HepG2 (cell line): ENCODE measurements at regions not wholly inside any gene's neighbourhood (a gene's known extent, or its start where the extent isn't known, plus 50 kb on each side); places are given as distances from the start of the nearest gene placed in this dataset.

ENCODE experiments used
- ATAC-seq: fragments of 200-7000 bp; cut with Tn5 transposase; 3 replicates; pipeline ENCODE4 v1.9.1; 2020; ENCODE audit warnings: mild to moderate bottlenecking, moderate library complexity
- BruUV-seq: library from RNA; stranded (reverse); fragments of 400-500 nt; replicated peaks from 2 replicates; lab custom pipeline; 2021; lab: Mats Ljungman, UMichigan
- CTCF ChIA-PET: fragments of 300-600 bp; formaldehyde crosslinking; extraction: SDS; loops from one replicate; lab custom pipeline; 2021; ENCODE audit warnings: low total read pairs, inconsistent platforms, low intra/inter-chr PET ratio; lab: Yijun Ruan, JAX
- POLR2A ChIA-PET: fragments of 350-600 bp; sonication (Branson Sonifier 250); formaldehyde crosslinking; loops from one replicate; lab custom pipeline; 2020; ENCODE audit warnings: antibody characterized with exemption, inconsistent platforms; lab: Yijun Ruan, JAX
- DNase-seq: peaks from one replicate; pipeline ENCODE4 v3.0.0-alpha.2; 2015; ENCODE audit warnings: low spot score
- FAIRE-seq: peaks from 3 replicates; lab custom pipeline; 2011; peaks lifted over from hg19 to GRCh38; lab: Jason Lieb, UNC
- H2AFZ ChIP-seq: one replicate; pipeline ENCODE4 v1.6.1; 2011; ENCODE audit warnings: low read length, inconsistent platforms
- H3K27ac ChIP-seq: fragments of 300-600 bp; 3 replicates; pipeline ENCODE4 v1.8.0; 2011; ENCODE audit warnings: mixed run types, mild to moderate bottlenecking, mixed read lengths, low read length, inconsistent platforms; ENCODE audit not compliant: insufficient read depth; ENCODE audit errors: extremely low read length
- H3K27me3 ChIP-seq, 2 experiments: fragments of 200-600 bp in 1 of 2; 2 replicates in 1 of 2; 3 replicates in 1 of 2; pipeline versions ENCODE4 v1.6.0 to v1.8.0; 2011; ENCODE audit warnings: low read length in 2 of 2, mild to moderate bottlenecking in 2 of 2, moderate library complexity in 2 of 2, inconsistent platforms in 1 of 2; ENCODE audit not compliant: insufficient read depth in 2 of 2, control insufficient read depth in 1 of 2
- H3K36me3 ChIP-seq, 2 experiments: fragments of 200-600 bp in 1 of 2; replicated peaks in 1 of 2; 2 replicates in 1 of 2; 3 replicates in 1 of 2; pipeline versions ENCODE4 v1.5.1 to v1.8.0; 2011; ENCODE audit warnings: low read length in 2 of 2, inconsistent platforms in 1 of 2; ENCODE audit not compliant: insufficient read depth in 2 of 2, control insufficient read depth in 1 of 2
- H3K4me1 ChIP-seq: 2 replicates; pipeline ENCODE4 v1.5.1; 2012; ENCODE audit warnings: low read length, inconsistent platforms; ENCODE audit not compliant: insufficient read depth
- H3K4me2 ChIP-seq: 2 replicates; pipeline ENCODE4 v1.6.0; 2011; ENCODE audit warnings: low read depth, low read length, inconsistent platforms
- H3K4me3 ChIP-seq, 3 experiments: fragments of 200-600 bp in 1 of 3; sonication (generic), shearing (Covaris generic) in 1 of 3; replicated peaks in 1 of 3; 2 replicates each; pipeline ENCODE4 v1.5.1; 2011 to 2016; ENCODE audit warnings: low read length in 3 of 3, inconsistent platforms in 2 of 3, low read depth in 2 of 3, mild to moderate bottlenecking in 2 of 3, control low read depth in 1 of 3, mixed read lengths in 1 of 3; ENCODE audit not compliant: insufficient read depth in 1 of 3
- H3K79me2 ChIP-seq: one replicate; pipeline ENCODE4 v1.6.1; 2011; ENCODE audit warnings: low read length, inconsistent platforms; ENCODE audit not compliant: insufficient read depth
- H3K9ac ChIP-seq: 2 replicates; pipeline ENCODE4 v1.6.0; 2011; ENCODE audit warnings: mild to moderate bottlenecking, low read depth, low read length, inconsistent platforms; ENCODE audit not compliant: insufficient read depth
- H3K9me3 ChIP-seq: 2 replicates; pipeline ENCODE4 v1.5.1; 2012; ENCODE audit warnings: mild to moderate bottlenecking, low read length
- H4K20me1 ChIP-seq: 2 replicates; pipeline ENCODE4 v1.6.0; 2011; ENCODE audit warnings: inconsistent platforms, mild to moderate bottlenecking, low read length, moderate library complexity; ENCODE audit not compliant: insufficient read depth
- ADNP ChIP-seq: sonication (generic); formaldehyde crosslinking; IDR thresholded peaks from 2 replicates; pipeline ENCODE4 v1.4.0; 2020; ENCODE audit warnings: missing genetic modification reagents
- CEBPG ChIP-seq: IDR thresholded peaks from 2 replicates; pipeline ENCODE4 v1.6.1; 2016
- MYC ChIP-seq: sonication (generic); formaldehyde crosslinking; IDR thresholded peaks from 2 replicates; pipeline ENCODE4 v1.9.0; 2021; ENCODE audit warnings: missing genetic modification reagents, borderline replicate concordance
- SIX1 ChIP-seq: sonication (generic); formaldehyde crosslinking; IDR thresholded peaks from 2 replicates; pipeline ENCODE4 v1.4.0; 2020; ENCODE audit warnings: missing genetic modification reagents, borderline replicate concordance
- TBX2 ChIP-seq: sonication (generic); formaldehyde crosslinking; IDR thresholded peaks from 2 replicates; pipeline ENCODE4 v1.5.0; 2020; ENCODE audit warnings: missing genetic modification reagents, mild to moderate bottlenecking, borderline replicate concordance
- TSC22D2 ChIP-seq: sonication (generic); formaldehyde crosslinking; IDR thresholded peaks from 2 replicates; pipeline ENCODE4 v1.5.1; 2020; ENCODE audit warnings: missing genetic modification reagents, mild to moderate bottlenecking, borderline replicate concordance
- XBP1 ChIP-seq: sonication (generic); formaldehyde crosslinking; IDR thresholded peaks from 2 replicates; pipeline ENCODE4 v1.5.0; 2020; ENCODE audit warnings: missing genetic modification reagents
- WGBS: methylation state at CpG from one replicate; pipeline ENCODE4 v1.1.6; 2017; ENCODE audit warnings: low lambda C conversion rate; 5-methylcytosine and 5-hydroxymethylcytosine counted together
- in situ Hi-C: cut with HindIII; loops from 2 replicates; pipeline ENCODE4 v1.10.0; 2017; ENCODE audit warnings: low pct_unique_long_range_greater_than_20kb; ENCODE audit not compliant: extremely low pct_ligation_motif_present
- intact Hi-C: fragments of 100-400 bp; cut with micrococcal nuclease; formaldehyde crosslinking; loops from one replicate; pipeline ENCODE4 v1.10.0; 2022; ENCODE audit not compliant: unreplicated experiment
- TF ChIP-seq, protein P1 (sequence below): IDR thresholded peaks from 2 replicates; pipeline ENCODE4 v1.6.1; 2016; ENCODE audit warnings: missing compliant biosample characterization, missing genetic modification reagents, borderline replicate concordance
- TF ChIP-seq, protein P2 (sequence below): sonication (generic); formaldehyde crosslinking; conservative IDR thresholded peaks from 2 replicates; pipeline ENCODE4 v1.8.1; 2023; ENCODE audit warnings: missing genetic modification reagents

DNA sequence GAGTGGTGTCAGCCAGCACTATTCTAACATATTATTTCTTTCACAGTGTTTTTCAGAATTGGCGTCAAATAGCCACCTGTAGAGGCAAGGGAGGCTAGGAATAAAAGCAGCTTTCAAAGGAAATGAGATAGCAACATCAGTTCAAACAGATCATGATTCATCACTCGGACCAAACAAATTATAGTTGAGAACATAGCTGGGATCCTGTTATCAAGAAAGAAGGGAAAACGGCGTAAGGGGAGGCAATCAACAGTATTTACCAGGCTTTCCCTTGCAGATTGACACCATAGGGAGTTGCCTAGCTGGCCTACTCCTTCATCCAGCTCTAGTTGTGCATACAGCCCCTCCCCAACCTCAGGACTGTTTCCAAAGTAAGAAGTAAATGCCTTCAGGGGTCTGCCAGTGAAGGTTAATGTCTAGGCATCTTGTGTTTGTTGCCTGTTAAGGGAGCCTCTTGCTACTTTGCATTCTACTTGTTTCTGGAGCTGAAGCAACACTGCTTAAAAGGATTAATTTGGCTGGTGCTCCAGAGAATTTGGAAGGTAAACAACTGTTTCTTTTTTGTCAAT is 286.5 kb downstream of the NSUN3 start:
- in situ Hi-C loops: no loop called here
- POLR2A ChIA-PET: no interaction called here
- TF ChIP-seq, protein P1, sequence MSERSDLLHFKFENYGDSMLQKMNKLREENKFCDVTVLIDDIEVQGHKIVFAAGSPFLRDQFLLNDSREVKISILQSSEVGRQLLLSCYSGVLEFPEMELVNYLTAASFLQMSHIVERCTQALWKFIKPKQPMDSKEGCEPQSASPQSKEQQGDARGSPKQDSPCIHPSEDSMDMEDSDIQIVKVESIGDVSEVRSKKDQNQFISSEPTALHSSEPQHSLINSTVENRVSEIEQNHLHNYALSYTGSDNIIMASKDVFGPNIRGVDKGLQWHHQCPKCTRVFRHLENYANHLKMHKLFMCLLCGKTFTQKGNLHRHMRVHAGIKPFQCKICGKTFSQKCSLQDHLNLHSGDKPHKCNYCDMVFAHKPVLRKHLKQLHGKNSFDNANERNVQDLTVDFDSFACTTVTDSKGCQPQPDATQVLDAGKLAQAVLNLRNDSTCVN (CRISPR knock-in tag): no peak
- TF ChIP-seq SIX1 (CRISPR knock-in tag): no peak
- no peak for TF ChIP-seq XBP1 (CRISPR knock-in tag)
- TF ChIP-seq, protein P2, sequence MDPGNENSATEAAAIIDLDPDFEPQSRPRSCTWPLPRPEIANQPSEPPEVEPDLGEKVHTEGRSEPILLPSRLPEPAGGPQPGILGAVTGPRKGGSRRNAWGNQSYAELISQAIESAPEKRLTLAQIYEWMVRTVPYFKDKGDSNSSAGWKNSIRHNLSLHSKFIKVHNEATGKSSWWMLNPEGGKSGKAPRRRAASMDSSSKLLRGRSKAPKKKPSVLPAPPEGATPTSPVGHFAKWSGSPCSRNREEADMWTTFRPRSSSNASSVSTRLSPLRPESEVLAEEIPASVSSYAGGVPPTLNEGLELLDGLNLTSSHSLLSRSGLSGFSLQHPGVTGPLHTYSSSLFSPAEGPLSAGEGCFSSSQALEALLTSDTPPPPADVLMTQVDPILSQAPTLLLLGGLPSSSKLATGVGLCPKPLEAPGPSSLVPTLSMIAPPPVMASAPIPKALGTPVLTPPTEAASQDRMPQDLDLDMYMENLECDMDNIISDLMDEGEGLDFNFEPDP (CRISPR knock-in tag): no peak
- TF ChIP-seq ADNP (CRISPR knock-in tag): no peak
- no peak for TF ChIP-seq CEBPG (CRISPR knock-in tag)
- no peak for TF ChIP-seq TSC22D2 (CRISPR knock-in tag)
- no peak for TF ChIP-seq MYC
- no peak for TF ChIP-seq TBX2
- Histone ChIP-seq H3K9me3 (no peaks in the 10 kb centered on the region), H3K4me1 (no peaks in the 10 kb centered on the region), H3K36me3 (no peaks in the 10 kb centered on the region), H3K27ac (no peak overlapping the region), H3K4me3 (no peak overlapping the region), H3K79me2 (no peaks in the 10 kb centered on the region), H3K27me3 (no peaks in the 10 kb centered on the region), H2AFZ (no peak overlapping the region), H4K20me1 (no peaks in the 10 kb centered on the region), H3K4me2 (no peak overlapping the region), H3K9ac (no peak overlapping the region)
- CTCF ChIA-PET: no interaction called here
- DNase-seq: no peak
- no TSS peak for BruUV-seq
- intact Hi-C loops: no loop called here
- ATAC-seq: no peak
- no peak for FAIRE-seq
- WGBS: 9% methylated on average over 4 of the region's 4 CpGs
